HG03378 (cell line): ENCODE measurements at regions not wholly inside any gene's neighbourhood (a gene's known extent, or its start where the extent isn't known, plus 50 kb on each side); places are given as distances from the start of the nearest gene placed in this dataset.
"Not testable (repeated sequence)": the region's sequence is repeated elsewhere in the genome, so short reads cannot be mapped to it uniquely, and the experiment has no call there.

ENCODE experiments used
- ATAC-seq: cut with Tn5 transposase; IDR thresholded peaks from one replicate; pipeline ENCODE4 v1.9.1; 2021; ENCODE audit warnings: mild to moderate bottlenecking, moderate library complexity; ENCODE audit not compliant: unreplicated experiment

GRCh38 chr5:17755406-17755805 lies 121.1 kb downstream of the TAF11L14 start:
- ATAC-seq = not testable (repeated sequence)

GRCh38 chr5:17761326-17761725 lies 127.1 kb downstream of the TAF11L14 start:
- no peak for ATAC-seq

DNA sequence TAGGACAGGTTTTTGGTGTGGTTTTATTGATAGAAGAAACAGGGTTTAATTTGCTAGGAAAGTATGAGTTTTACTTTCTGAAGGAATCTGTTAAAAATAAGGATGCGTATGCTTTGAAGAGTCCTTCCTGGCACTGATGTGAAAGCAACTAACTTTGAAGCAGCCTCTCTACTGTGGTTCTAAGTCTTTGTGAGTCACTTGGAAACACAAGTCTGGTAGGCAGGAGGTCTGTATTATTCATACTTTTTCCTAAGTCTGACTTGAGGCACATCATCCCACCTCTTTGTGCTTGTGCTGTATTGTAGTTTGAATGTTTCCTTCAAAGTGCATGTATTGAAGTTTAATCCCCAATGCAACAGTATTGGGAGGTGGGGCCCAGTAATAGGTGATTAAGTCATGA lies 129.0 kb downstream of the TAF11L14 start:
- ATAC-seq = no peak

DNA sequence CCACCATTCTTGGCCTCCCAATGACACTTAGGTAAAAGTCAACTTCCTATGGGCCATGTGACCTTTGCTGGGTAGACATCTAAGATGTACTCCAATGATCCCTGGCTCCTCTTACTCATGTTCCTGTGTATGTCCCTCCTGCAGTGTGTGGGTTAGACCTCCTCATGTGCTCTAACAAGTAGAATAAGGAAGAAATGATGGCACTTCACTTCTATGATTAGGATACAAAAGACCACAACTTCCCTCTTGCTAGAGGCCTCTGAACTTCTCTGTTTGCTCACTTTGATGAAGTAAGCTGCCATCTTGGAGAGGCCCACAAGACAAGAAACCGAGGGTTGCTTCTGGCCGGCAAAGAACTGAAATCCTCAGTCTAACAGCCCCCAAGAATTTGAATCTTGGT lies 131.8 kb downstream of the TAF11L14 start:
- ATAC-seq = no peak

- no peak for ATAC-seq
Measured at GRCh38 chr5:17769277-17769676, 135.0 kb downstream of the TAF11L14 start.

DNA sequence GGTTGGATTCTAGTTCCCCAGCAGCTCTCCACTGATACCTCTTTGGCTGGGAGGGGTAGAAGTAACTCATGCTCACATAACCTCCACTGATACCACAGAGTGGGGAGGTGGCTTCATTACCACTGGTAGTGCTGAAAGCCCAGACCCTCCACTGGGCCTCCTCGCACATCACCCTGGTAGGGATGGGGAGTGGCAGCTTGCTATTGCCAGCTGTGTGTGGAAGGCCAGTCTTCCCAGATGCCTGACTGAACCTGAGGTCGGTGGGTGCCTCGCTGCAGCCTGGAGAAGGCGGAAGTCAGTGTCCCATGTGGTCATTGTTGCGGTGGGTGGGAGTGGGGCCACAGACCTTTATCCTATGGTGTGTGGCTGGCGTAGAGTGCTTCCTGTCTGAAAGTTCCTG lies 138.0 kb downstream of the TAF11L14 start:
- no peak for ATAC-seq

- ATAC-seq = no peak
Measured at GRCh38 chr5:17785774-17786173, 151.5 kb downstream of the TAF11L14 start.

- no peak for ATAC-seq
Measured at GRCh38 chr5:17788351-17788750, 154.1 kb downstream of the TAF11L14 start.

DNA sequence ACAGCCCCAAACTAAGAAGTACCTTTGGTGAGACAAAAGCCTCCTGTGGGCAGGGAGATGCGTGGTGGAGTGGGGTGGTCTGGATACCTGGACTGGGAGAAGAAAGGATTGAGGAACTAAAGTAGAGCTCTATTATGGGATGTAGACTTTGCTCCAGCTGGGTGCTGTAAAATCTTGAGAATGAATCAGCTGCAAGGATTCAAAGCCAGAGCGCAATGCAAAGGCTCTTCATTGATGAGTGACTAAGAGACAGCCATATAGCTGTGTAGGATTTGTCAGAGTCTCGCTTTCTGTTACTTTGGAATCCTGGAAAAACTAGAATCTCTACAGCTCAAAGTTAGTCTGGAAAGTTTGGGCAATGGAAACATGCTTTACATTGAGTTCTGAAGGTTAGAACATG lies 159.9 kb downstream of the TAF11L14 start:
- no peak for ATAC-seq

GRCh38 chr5:17794815-17795214 lies 160.6 kb downstream of the TAF11L14 start:
- no peak for ATAC-seq

DNA sequence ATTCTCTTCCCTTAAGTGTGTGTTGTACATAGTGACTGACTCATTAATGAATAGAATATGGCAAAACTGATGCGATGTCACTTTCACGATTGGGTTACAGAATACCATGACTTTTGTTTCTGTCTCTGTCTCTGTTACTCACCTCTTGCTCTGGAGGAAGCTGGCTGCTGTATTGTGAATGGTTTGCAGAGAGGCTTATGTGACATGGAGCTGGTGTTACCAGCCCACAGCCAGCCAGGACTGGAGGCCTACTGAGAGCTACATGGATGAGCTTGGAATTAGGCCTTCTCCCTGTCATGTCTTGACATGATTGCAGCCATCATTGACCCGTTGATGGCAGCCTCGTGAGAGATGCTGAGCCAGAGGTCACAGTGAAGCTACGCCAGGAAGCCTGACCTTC lies 161.9 kb downstream of the TAF11L14 start:
- ATAC-seq = no peak

GRCh38 chr5:17796757-17797396 lies 162.6 kb downstream of the TAF11L14 start:
- ATAC-seq = no peak

DNA sequence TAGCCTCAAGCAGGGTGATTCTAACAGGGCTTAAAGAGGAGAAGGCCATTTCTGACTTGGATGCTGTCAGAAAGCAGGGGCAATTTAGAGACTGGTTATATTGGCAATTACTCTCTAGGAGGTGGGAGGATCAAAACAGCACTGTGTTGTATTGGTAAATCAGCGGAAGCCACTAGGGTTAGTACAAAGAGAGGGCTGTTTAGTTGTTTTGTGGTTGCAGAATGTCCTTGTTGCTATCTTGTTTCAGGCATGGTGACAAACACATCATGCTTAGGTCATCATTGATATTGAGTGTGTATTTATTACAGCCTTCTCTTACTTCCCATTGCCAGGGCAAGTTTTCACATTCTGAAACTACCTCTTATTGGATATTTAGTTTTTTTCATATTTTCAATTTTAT lies 165.3 kb downstream of the TAF11L14 start:
- no peak for ATAC-seq

- ATAC-seq = no peak
Measured at GRCh38 chr5:17801595-17801994, 167.3 kb downstream of the TAF11L14 start.

DNA sequence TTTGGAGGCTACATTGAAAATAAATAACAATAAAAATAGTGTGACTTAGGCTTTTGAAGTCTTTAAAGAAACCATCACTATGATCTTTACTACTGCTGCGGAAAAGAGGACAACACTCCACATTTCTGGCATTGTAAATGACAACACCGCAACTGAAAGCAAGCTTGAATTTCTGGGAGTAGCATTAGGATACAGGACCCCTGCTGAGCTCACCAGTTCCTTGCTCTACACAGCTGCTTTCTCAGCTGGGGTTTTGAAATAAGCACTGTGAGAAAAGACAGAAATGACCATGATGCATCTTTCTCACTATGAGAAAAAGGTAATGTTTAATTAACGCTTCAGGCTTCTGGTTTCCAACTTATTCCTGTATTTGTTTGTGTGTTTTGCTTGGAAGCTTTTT lies 168.0 kb downstream of the TAF11L14 start:
- ATAC-seq = no peak

DNA sequence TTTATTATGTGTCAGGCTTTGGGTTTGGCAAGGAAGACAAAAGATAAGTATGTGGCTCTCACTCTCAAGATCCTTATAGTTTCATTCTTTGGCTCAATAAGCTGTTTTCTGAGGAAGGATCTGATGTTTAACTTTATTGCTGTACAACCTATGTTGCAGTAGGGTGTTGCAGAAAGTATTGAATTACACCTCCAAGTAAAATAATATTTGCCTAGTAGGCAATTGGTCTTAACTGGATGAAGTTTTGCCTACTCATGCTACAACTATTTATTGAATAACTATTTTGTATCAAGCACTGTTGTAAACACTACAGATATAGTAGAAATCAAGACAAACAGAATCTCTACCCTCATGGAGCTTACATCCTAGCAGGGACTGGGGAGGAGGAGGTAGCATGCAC lies 169.7 kb downstream of the TAF11L14 start:
- no peak for ATAC-seq

- ATAC-seq = no peak
Measured at GRCh38 chr5:17805227-17805825, 171.1 kb downstream of the TAF11L14 start.

DNA sequence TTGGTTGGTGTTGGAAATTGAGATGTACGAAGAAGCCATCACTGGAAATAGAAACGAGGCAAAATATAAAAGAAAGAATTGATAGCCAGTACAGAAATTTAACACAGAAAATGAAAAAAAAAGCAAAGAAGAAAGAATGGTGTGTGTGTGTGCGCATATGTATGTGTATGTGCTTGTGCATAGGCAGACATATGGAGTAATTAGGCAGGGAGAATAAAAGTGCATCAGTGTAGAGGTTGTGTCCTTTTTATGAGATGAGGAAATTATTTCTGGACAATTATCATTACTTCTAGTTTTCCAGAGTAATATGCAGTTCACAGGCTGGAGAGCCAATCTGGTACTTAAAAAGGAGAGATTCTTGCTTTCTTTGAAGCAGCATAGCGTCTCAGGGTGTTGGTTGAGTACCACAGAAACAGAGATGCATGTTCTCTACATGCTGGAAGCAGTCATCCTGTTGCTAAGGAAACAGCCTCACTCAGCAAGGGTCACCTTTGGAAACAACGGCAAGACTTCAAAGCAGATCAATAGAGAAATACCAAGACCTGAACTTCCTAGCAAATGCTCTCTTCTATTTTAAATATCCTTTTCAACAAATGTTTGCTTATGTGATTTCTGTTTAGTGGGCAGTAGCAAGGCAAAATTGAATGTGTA lies 172.7 kb downstream of the TAF11L14 start:
- ATAC-seq = no peak

GRCh38 chr5:17808566-17808965 lies 174.3 kb downstream of the TAF11L14 start:
- ATAC-seq = no peak

- ATAC-seq = no peak
Measured at GRCh38 chr5:17810734-17811133, 176.5 kb downstream of the TAF11L14 start.

GRCh38 chr5:17813214-17813613 lies 179.0 kb downstream of the TAF11L14 start:
- ATAC-seq = no peak

GRCh38 chr5:17816505-17816904 lies 182.2 kb downstream of the TAF11L14 start:
- ATAC-seq = no peak
